ENCODE measurements at regions not wholly inside any gene's neighbourhood (a gene's known extent, or its start where the extent isn't known, plus 50 kb on each side); places are given as distances from the start of the nearest gene placed in this dataset.

DNA sequence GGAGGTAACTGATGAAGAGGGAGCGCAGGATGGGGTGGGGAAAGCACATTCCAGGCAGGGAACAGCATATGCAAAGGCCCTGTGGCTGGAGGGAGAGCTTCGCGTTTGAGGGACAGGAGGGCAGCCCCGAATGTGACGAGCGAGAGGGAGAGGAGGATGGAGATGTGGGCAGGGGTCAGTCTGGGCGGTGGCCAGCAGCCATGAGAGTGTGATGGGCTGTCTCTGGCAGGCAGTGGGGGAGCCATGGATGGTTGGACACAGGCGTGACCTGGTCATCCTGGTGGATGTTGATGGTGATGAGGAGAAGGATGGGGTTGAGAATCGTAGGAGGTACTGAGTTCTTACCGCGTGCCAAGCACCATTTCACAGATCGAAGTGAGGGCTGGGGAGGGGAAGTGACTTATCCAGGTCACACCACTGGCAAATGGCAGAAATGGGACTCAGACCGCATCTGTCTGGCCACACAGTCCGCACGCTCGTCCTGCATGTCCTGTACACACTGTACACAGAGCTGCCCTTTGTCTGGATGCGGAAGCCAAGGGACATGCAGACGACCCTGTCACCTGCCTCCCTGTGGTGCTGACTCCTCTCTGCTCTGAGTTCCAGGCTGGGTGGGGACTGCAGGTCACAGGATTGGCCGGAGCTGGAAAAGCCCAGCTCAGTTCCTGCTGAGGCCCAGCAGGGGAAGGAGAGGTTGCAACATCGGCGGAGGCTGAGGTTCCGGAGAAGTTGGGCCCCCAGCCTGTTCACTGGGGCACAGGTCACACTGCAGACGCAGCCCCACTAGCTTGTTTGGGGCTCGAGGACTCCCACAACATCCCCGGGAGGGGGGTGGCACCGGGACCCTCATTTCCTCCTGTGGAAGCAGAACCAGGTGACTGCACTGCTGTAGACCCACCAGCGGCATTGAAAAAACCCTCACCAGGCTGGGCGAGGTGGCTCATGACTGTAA lies 165.6 kb upstream of the IER5L start:
- DNase-seq (ENCODE audit: low read depth in 2 of 2), result no peak

DNA sequence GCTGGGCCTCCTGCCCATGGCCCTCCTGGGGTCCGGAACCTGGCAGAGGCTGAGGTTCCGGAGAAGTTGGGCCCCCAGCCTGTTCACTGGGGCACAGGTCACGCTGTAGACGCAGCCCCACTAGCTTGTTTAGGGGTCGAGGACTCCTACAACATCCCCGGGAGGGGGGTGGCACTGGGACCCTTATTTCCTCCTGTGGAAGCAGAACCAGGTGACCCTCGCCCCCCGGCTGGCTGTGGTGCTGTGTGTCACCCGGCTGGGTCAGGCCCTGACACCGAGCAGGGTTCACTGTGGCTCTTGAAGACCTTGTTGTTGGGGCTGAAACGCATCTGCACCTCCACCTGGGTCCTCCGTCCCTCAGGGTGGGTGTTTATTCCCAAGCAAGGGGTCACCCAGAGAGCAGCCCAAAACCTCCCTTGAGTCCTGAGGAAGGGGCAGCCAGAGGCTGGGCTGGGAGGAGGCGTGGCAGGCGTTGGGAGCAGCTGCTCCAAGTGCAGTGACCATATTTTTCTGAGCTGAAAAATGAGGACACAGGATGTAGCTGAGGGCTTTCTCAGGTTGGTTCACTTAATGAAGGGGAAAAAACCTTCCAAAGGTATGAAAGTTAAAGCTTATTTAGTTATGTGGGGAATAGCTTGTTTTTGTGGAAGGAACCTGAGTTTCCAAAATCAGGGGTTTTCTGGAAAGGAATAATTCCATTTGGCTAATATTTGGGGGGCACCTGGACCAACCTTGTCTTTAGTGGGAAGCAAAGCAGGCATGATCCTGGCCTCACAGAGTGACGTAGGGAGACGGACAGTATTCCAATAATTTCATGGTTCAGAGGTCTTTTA lies 164.7 kb upstream of the IER5L start:
- DNase-seq (ENCODE audit: low read depth in 2 of 2), result no peak

GRCh38 chr9:129341987-129342348 lies 163.9 kb upstream of the IER5L start:
- no peak for DNase-seq (ENCODE audit: low read depth in 2 of 2)

GRCh38 chr9:129341171-129341986 lies 163.3 kb upstream of the IER5L start:
- no peak for DNase-seq (ENCODE audit: low read depth in 2 of 2)

DNA sequence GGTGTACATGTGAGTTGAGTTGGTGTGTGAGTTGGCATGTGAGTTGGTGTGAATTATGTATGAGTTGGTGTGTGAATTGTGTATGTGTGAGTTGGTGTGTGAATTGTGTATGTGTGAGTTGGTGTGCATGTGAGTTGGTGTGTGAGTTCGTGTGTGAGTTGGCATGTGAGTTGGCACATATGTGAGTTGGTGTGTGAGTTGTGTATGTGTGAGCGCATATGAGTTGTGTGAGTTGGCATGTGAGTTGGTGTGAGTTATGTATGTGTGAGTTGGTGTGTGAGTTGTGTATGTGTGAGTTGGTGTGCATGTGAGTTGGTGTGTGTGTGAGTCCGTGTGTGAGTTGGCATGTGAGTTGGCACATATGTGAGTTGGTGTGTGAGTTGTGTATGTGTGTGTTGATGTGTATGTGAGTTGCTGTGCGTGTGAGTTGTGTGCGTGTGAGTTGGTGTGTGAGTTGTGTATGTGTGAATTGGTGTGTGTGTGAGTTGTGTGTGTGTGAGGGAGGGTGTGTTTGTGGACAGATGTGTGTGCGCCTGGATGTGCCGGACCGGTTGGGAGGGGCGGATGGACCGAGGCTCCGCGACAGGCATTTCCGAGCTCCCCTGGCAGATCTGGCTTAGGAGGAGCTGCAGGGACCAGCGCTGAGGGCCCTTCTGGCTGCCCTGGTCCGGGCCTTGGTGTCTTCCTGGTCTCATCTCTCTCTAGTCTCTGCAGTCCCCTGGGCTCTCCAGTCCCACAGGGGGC lies 162.5 kb upstream of the IER5L start:
- no peak for DNase-seq (ENCODE audit: low read depth in 2 of 2)

DNA sequence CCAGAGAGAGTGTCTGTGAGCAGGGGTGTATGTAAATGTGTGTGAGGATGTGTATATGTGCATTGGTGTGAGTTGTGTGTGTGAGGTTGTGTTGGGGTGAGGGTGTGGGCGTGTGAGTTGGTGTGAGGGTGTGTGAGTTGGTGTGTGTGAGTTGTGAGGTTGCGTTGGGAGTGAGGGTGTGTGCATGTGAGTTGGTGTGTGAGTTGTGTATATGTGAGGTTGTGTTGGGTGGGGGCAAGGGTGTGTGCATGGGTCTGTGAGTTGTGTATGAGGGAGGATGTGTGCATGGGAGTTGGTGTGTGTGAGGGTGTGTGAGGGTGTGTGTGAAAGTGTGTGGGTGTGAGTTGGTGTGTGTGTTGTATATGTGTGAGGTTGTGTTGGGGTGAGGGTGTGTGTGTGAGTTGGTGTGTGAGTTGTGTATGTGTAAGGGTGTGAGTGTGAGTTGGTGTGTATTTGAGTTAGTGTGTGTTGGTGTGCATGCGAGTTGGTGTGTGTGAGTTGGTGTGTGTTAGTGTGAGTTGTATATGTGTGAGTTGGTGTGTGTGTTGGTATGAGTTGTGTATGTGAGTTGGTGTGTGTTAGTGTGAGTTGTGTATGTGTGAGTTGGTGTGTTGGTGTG lies 161.6 kb upstream of the IER5L start:
- DNase-seq (ENCODE audit: low read depth in 2 of 2), result no peak

- DNase-seq (ENCODE audit: low read depth in 2 of 2), result no peak
Measured at GRCh38 chr9:129338724-129339430, 160.8 kb upstream of the IER5L start.

- no peak for DNase-seq (ENCODE audit: low read depth in 2 of 2)
Measured at GRCh38 chr9:129337336-129338140, 159.5 kb upstream of the IER5L start.

DNA sequence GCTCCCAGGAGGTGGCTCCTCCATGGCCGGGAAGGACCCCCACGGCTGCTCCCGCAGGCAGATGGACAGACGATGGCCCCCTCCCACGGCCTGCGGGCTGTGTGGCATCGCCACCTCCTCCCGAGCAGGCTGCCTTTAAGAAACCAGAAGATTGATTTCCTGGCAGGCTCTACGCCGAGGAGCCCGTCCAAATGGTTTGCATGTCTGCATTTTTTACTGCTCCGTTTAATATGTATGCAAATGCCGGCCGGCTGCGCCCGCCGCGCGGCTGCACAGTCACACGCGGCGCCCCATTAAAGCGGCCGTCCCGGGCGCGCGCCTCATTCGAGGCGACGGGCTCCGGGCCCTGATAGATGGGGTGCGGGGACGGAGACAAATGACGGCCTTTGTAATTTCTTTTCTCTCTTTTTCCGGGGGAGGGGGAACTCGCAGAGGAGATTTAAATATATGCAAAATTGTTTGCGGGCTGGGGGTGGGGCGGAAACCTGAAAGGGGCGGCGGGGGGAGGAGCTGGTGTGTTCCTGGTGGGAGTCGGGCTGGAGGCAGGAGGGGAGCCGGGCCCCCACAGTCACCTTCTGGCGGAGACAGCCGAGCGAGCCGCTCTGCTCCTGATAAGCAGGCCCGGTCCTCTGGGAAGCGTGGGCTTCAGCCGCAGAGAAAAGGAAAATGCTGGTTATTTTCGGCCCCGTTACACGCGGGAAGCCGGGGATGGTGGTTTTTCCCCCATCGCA lies 158.7 kb upstream of the IER5L start:
- no peak for DNase-seq (ENCODE audit: low read depth in 2 of 2)

GRCh38 chr9:129336130-129336528 lies 158.1 kb upstream of the IER5L start:
- no peak for DNase-seq (ENCODE audit: low read depth in 2 of 2)

- DNase-seq (ENCODE audit: low read depth in 2 of 2), result no peak
Measured at GRCh38 chr9:129335464-129336129, 157.5 kb upstream of the IER5L start.

DNA sequence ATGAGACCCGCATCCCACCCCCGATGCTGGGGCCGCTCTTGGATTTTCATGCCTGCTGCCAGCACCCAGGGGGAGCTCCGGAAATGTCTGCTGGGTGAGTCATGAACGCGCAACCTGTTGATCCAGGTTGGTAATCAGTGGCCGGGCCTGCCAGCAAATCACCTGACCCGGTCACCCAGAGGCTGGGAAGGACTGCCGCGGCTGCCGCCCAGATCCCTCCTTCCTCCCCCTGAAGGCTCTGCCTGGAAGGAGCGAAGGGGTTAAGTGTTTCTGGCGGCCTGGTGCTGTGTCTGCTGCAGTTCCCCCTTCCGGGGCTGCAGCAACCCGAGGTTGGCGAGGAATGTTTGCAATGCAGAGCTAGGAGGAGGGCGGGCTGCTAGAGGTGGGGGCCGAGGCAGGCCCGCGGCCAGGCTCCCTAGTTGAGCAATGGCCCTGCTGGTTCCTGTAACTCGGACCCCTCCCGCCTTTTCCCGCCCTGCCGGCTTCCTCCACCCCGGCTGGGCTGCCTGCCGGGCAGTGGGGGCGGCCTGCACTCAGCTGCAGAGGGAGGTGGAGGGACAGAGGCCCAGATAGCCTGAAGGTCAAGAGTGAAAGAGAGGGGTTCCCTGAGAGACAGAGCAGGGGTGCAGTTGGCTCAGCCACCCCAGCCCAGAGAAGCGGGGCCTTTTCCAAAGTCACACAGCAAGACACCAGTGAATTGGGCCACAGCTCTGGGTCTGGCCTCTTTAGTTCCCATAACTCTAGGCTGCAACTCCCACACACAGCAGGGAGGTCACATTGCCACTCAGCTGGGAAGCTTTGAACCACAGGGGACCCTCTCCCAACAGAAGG lies 156.3 kb upstream of the IER5L start:
- DNase-seq (ENCODE audit: low read depth in 2 of 2), result no peak

GRCh38 chr9:129333617-129334104 lies 155.6 kb upstream of the IER5L start:
- DNase-seq (ENCODE audit: low read depth in 2 of 2), result no peak

DNA sequence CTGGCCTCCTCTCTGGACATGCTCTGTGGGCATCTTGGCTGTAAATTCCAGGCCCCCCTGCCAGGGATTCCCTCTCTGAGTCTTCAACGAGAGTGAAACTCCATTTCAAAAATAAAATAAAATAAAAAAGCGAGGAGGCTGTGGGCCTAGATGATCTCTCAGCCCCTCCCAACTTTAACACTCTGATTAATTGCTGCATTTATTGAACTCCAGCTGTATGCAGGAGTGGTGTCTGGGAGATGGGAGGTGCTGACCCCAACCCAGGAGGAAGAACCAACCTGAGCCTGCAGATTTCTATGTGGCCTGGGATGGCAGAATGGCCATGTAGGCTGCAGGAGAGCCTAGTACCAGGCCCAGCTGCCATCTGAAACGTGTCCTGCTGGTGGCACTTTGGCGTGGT lies 154.5 kb upstream of the IER5L start:
- DNase-seq (ENCODE audit: low read depth in 2 of 2), result no peak

- DNase-seq (ENCODE audit: low read depth in 2 of 2), result no peak
Measured at GRCh38 chr9:129331772-129332500, 153.9 kb upstream of the IER5L start.

- no peak for DNase-seq (ENCODE audit: low read depth in 2 of 2)
Measured at GRCh38 chr9:129331493-129331765, 153.4 kb upstream of the IER5L start.
